ACC112 (cell line): ENCODE measurements at regions not wholly inside any gene's neighbourhood (a gene's known extent, or its start where the extent isn't known, plus 50 kb on each side); places are given as distances from the start of the nearest gene placed in this dataset.

Source experiments
- H2AFZ ChIP-seq: fragments of 200-600 bp; sonication (generic); one replicate; pipeline ENCODE4 v1.6.0; 2017; ENCODE audit warnings: antibody characterized with exemption, low read length; ENCODE audit not compliant: unreplicated experiment
- H3K27ac ChIP-seq: fragments of 200-600 bp; sonication (generic); 2 replicates; pipeline ENCODE4 v1.5.1; 2014; ENCODE audit warnings: low read depth, mild to moderate bottlenecking, antibody characterized with exemption, low read length, moderate library complexity
- H3K27me3 ChIP-seq: fragments of 200-600 bp; sonication (generic); 2 replicates; pipeline ENCODE4 v1.6.1; 2014; ENCODE audit warnings: mild to moderate bottlenecking, antibody characterized with exemption, low read length, moderate library complexity, mixed read lengths; ENCODE audit not compliant: insufficient read depth
- H3K36me3 ChIP-seq: fragments of 200-600 bp; sonication (generic); 2 replicates; pipeline ENCODE4 v1.6.1; 2016; ENCODE audit warnings: mild to moderate bottlenecking, antibody characterized with exemption, low read length, moderate library complexity, mixed read lengths; ENCODE audit not compliant: insufficient read depth
- H3K4me1 ChIP-seq: fragments of 200-600 bp; sonication (generic); one replicate; pipeline ENCODE4 v1.6.1; 2016; ENCODE audit warnings: low read length, mixed read lengths; ENCODE audit not compliant: insufficient read depth, unreplicated experiment, control insufficient read depth
- H3K4me3 ChIP-seq: fragments of 200-600 bp; sonication (generic); 2 replicates; pipeline ENCODE4 v1.5.1; 2014; ENCODE audit warnings: mild to moderate bottlenecking, low read depth, low read length
- H3K79me2 ChIP-seq: fragments of 200-600 bp; sonication (generic); one replicate; pipeline ENCODE4 v1.6.0; 2016; ENCODE audit warnings: low read length; ENCODE audit not compliant: control insufficient read depth, unreplicated experiment, insufficient read depth

- no peak overlapping the region for H3K27ac ChIP-seq
Observed at GRCh38 chr2:199216253-199216652, 241.5 kb downstream of the SATB2 start.

GRCh38 chr2:199207011-199207410 is 250.7 kb downstream of the SATB2 start:
- H3K79me2 ChIP-seq = no peaks in the 10 kb centered on the region
- no peak overlapping the region for H2AFZ ChIP-seq
- peaks cover 35% of the 10 kb centered on the region for H3K27me3 ChIP-seq
- no peaks in the 10 kb centered on the region for H3K4me1 ChIP-seq
- no peak overlapping the region for H3K4me3 ChIP-seq
- H3K27ac ChIP-seq = no peak overlapping the region
- H3K36me3 ChIP-seq = no peaks in the 10 kb centered on the region

More at GRCh38 chr2:199216253-199216652, 241.5 kb downstream of the SATB2 start:
- no peak overlapping the region for H3K4me3 ChIP-seq
- no peaks in the 10 kb centered on the region for H3K36me3 ChIP-seq
- H3K79me2 ChIP-seq = no peaks in the 10 kb centered on the region
- H3K4me1 ChIP-seq = no peaks in the 10 kb centered on the region
- H3K27me3 ChIP-seq = no peaks in the 10 kb centered on the region
- H2AFZ ChIP-seq = no peak overlapping the region

- H3K79me2 ChIP-seq = no peaks in the 10 kb centered on the region
- peaks cover 35% of the 10 kb centered on the region for H3K27me3 ChIP-seq
- no peak overlapping the region for H3K27ac ChIP-seq
- H2AFZ ChIP-seq = no peak overlapping the region
- H3K4me1 ChIP-seq = no peaks in the 10 kb centered on the region
- H3K4me3 ChIP-seq = no peak overlapping the region
- H3K36me3 ChIP-seq = no peaks in the 10 kb centered on the region
Observed at GRCh38 chr2:199206536-199206935, 251.2 kb downstream of the SATB2 start.

GRCh38 chr2:199202964-199203363 is 254.8 kb downstream of the SATB2 start:
- H3K27me3 ChIP-seq = peaks cover 35% of the 10 kb centered on the region
- no peaks in the 10 kb centered on the region for H3K36me3 ChIP-seq
- no peaks in the 10 kb centered on the region for H3K4me1 ChIP-seq
- H3K79me2 ChIP-seq = no peaks in the 10 kb centered on the region
- no peak overlapping the region for H3K4me3 ChIP-seq
- H3K27ac ChIP-seq = no peak overlapping the region
- no peak overlapping the region for H2AFZ ChIP-seq

- Histone ChIP-seq H3K27ac (no peak overlapping the region), H2AFZ (no peak overlapping the region), H3K27me3 (peaks cover 25% of the 10 kb centered on the region), H3K4me3 (no peak overlapping the region), H3K4me1 (no peaks in the 10 kb centered on the region), H3K79me2 (no peaks in the 10 kb centered on the region), H3K36me3 (no peaks in the 10 kb centered on the region)
Observed at GRCh38 chr2:199201539-199201938, 256.2 kb downstream of the SATB2 start.

- Histone ChIP-seq H3K4me3 (no peak overlapping the region), H3K27ac (no peak overlapping the region), H3K36me3 (no peaks in the 10 kb centered on the region)
Observed at GRCh38 chr2:199199797-199200196, 257.9 kb downstream of the SATB2 start.

GRCh38 chr2:199197448-199197847 is 260.3 kb downstream of the SATB2 start:
- H3K4me3 ChIP-seq = no peak overlapping the region
- peaks cover under 1% of the 10 kb centered on the region; the same call in 1 of the 2 replicates for H3K27me3 ChIP-seq
- no peaks in the 10 kb centered on the region for H3K4me1 ChIP-seq
- H3K27ac ChIP-seq = no peak overlapping the region
- H3K79me2 ChIP-seq = no peaks in the 10 kb centered on the region
- H2AFZ ChIP-seq = no peak overlapping the region
- no peaks in the 10 kb centered on the region for H3K36me3 ChIP-seq

More at GRCh38 chr2:199199797-199200196, 257.9 kb downstream of the SATB2 start:
- H2AFZ ChIP-seq = no peak overlapping the region
- peaks cover 20% of the 10 kb centered on the region for H3K27me3 ChIP-seq
- H3K79me2 ChIP-seq = no peaks in the 10 kb centered on the region
- H3K4me1 ChIP-seq = no peaks in the 10 kb centered on the region

- no peaks in the 10 kb centered on the region for H3K36me3 ChIP-seq
- no peaks in the 10 kb centered on the region for H3K4me1 ChIP-seq
- H3K79me2 ChIP-seq = no peaks in the 10 kb centered on the region
- no peaks in the 10 kb centered on the region for H3K27me3 ChIP-seq
- no peak overlapping the region for H2AFZ ChIP-seq
- H3K4me3 ChIP-seq = no peak overlapping the region
- H3K27ac ChIP-seq = no peak overlapping the region
Observed at GRCh38 chr2:199196686-199197085, 261.1 kb downstream of the SATB2 start.

GRCh38 chr2:199195927-199196502 is 261.7 kb downstream of the SATB2 start:
- no peak overlapping the region for H3K27ac ChIP-seq
- no peaks in the 10 kb centered on the region for H3K4me1 ChIP-seq
- no peak overlapping the region for H3K4me3 ChIP-seq
- H3K79me2 ChIP-seq = no peaks in the 10 kb centered on the region
- no peaks in the 10 kb centered on the region for H3K36me3 ChIP-seq
- H2AFZ ChIP-seq = no peak overlapping the region
- no peaks in the 10 kb centered on the region for H3K27me3 ChIP-seq

GRCh38 chr2:199191461-199191860 is 266.3 kb downstream of the SATB2 start:
- Histone ChIP-seq H3K79me2 (no peaks in the 10 kb centered on the region), H3K27ac (no peak overlapping the region), H3K4me3 (no peak overlapping the region), H3K4me1 (no peaks in the 10 kb centered on the region), H3K36me3 (no peaks in the 10 kb centered on the region), H3K27me3 (no peaks in the 10 kb centered on the region), H2AFZ (no peak overlapping the region)

- Histone ChIP-seq H3K27ac (no peak overlapping the region), H3K4me3 (no peak overlapping the region), H3K36me3 (no peaks in the 10 kb centered on the region), H3K4me1 (no peaks in the 10 kb centered on the region), H3K27me3 (no peaks in the 10 kb centered on the region), H2AFZ (no peak overlapping the region), H3K79me2 (no peaks in the 10 kb centered on the region)
Observed at GRCh38 chr2:199189229-199189628, 268.5 kb downstream of the SATB2 start.
